ENCODE measurements at regions not wholly inside any gene's neighbourhood (a gene's known extent, or its start where the extent isn't known, plus 50 kb on each side); places are given as distances from the start of the nearest gene placed in this dataset.

- no peaks in the 10 kb centered on the region for H3K79me2 ChIP-seq (ENCODE audit: control insufficient read depth, low read length)
- no peaks in the 10 kb centered on the region for H3K4me1 ChIP-seq (ENCODE audit: control insufficient read depth, low read length)
- H3K4me2 ChIP-seq (ENCODE audit: low read length), result no peak overlapping the region
- no peaks in the 10 kb centered on the region for H3K9me2 ChIP-seq (replicated peaks; ENCODE audit: control insufficient read depth, low read length)
- TF ChIP-seq CTCF (IDR thresholded peaks at IDR 0.05; ENCODE audit: low read depth, low read length, poor library complexity, severe bottlenecking) (no peak), EZH2phosphoT487 (IDR thresholded peaks at IDR 0.05; ENCODE audit: borderline replicate concordance, low read length) (no peak)
- H3K4me3 ChIP-seq (ENCODE audit: low read length), result no peak overlapping the region
- no peaks in the 10 kb centered on the region for H3F3A ChIP-seq (ENCODE audit: control insufficient read depth, insufficient read depth)
- H4K20me1 ChIP-seq (ENCODE audit: control insufficient read depth, insufficient read depth, low read depth, low read length), result no peaks in the 10 kb centered on the region
- H3K9me3 ChIP-seq (ENCODE audit: control insufficient read depth, insufficient read depth, low read length), result no peaks in the 10 kb centered on the region
- H3K27me3 ChIP-seq (ENCODE audit: control insufficient read depth, low read length), result no peaks in the 10 kb centered on the region
- H3K36me3 ChIP-seq (ENCODE audit: control insufficient read depth, low read length), result no peaks in the 10 kb centered on the region
- H3K27ac ChIP-seq (ENCODE audit: low read depth, low read length), result no peak overlapping the region
These were observed 336.7 kb downstream of the GJA1 start for GRCh38 chr6:121771937-121772720.

- Histone ChIP-seq H3K4me1 (ENCODE audit: control insufficient read depth, low read length) (no peaks in the 10 kb centered on the region), H3K4me2 (ENCODE audit: low read length) (no peak overlapping the region), H3K27ac (ENCODE audit: low read depth, low read length) (no peak overlapping the region), H3K4me3 (ENCODE audit: low read length) (no peak overlapping the region), H3K27me3 (ENCODE audit: control insufficient read depth, low read length) (no peaks in the 10 kb centered on the region), H3K9me3 (ENCODE audit: control insufficient read depth, insufficient read depth, low read length) (no peaks in the 10 kb centered on the region), H3K79me2 (ENCODE audit: control insufficient read depth, low read length) (no peaks in the 10 kb centered on the region), H3K36me3 (ENCODE audit: control insufficient read depth, low read length) (no peaks in the 10 kb centered on the region), H4K20me1 (ENCODE audit: control insufficient read depth, insufficient read depth, low read depth, low read length) (no peaks in the 10 kb centered on the region), H3K9me2 (replicated peaks; ENCODE audit: control insufficient read depth, low read length) (no peaks in the 10 kb centered on the region), H3F3A (ENCODE audit: control insufficient read depth, insufficient read depth) (no peaks in the 10 kb centered on the region)
- TF ChIP-seq EZH2phosphoT487 (IDR thresholded peaks at IDR 0.05; ENCODE audit: borderline replicate concordance, low read length) (no peak), CTCF (IDR thresholded peaks at IDR 0.05; ENCODE audit: low read depth, low read length, poor library complexity, severe bottlenecking) (no peak)
These were observed 340.6 kb downstream of the GJA1 start for GRCh38 chr6:121776054-121776453.

GRCh38 chr6:121780325-121781321 is 345.2 kb downstream of the GJA1 start:
- H3K27ac ChIP-seq (ENCODE audit: low read depth, low read length), result no peak overlapping the region
- no peaks in the 10 kb centered on the region for H3K9me2 ChIP-seq (replicated peaks; ENCODE audit: control insufficient read depth, low read length)
- H3F3A ChIP-seq (ENCODE audit: control insufficient read depth, insufficient read depth), result no peaks in the 10 kb centered on the region
- H4K20me1 ChIP-seq (ENCODE audit: control insufficient read depth, insufficient read depth, low read depth, low read length), result no peaks in the 10 kb centered on the region
- H3K9me3 ChIP-seq (ENCODE audit: control insufficient read depth, insufficient read depth, low read length), result no peaks in the 10 kb centered on the region
- no peak for TF ChIP-seq EZH2phosphoT487 (IDR thresholded peaks at IDR 0.05; ENCODE audit: borderline replicate concordance, low read length)
- TF ChIP-seq CTCF (IDR thresholded peaks at IDR 0.05; ENCODE audit: low read depth, low read length, poor library complexity, severe bottlenecking), result no peak
- no peaks in the 10 kb centered on the region for H3K4me1 ChIP-seq (ENCODE audit: control insufficient read depth, low read length)
- H3K27me3 ChIP-seq (ENCODE audit: control insufficient read depth, low read length), result no peaks in the 10 kb centered on the region
- H3K79me2 ChIP-seq (ENCODE audit: control insufficient read depth, low read length), result no peaks in the 10 kb centered on the region
- H3K4me2 ChIP-seq (ENCODE audit: low read length), result no peak overlapping the region
- H3K36me3 ChIP-seq (ENCODE audit: control insufficient read depth, low read length), result no peaks in the 10 kb centered on the region
- no peak overlapping the region for H3K4me3 ChIP-seq (ENCODE audit: low read length)

All from DOHH2 (cell line).